ENCODE measurements at regions not wholly inside any gene's neighbourhood (a gene's known extent, or its start where the extent isn't known, plus 50 kb on each side); places are given as distances from the start of the nearest gene placed in this dataset.

GRCh38 chr2:14560716-14561115 is 71.8 kb upstream of the LRATD1 start:
- DNase-seq: no peak

DNA sequence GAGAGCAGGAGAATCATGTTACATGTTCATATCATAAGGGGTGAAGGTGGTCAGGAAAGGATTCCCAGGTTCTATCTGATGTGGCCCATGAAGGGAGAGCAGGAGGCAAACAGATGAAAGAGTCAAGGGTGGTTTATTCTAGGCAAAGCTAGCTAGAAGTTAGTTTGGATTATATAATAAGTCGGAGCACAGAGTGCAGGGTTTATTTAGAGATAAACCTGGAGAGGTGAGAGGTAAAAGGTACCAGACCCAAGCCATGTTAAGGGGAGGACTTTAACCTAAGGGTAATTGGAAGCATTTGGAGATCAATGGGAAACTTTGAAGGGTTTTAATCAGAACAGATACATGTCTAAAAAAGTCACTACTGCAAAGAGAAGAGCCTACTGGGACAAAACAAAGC is 69.2 kb upstream of the LRATD1 start:
- no peak for DNase-seq

- DNase-seq: no peak
Observed at GRCh38 chr2:14565666-14566065, 66.9 kb upstream of the LRATD1 start.

DNA sequence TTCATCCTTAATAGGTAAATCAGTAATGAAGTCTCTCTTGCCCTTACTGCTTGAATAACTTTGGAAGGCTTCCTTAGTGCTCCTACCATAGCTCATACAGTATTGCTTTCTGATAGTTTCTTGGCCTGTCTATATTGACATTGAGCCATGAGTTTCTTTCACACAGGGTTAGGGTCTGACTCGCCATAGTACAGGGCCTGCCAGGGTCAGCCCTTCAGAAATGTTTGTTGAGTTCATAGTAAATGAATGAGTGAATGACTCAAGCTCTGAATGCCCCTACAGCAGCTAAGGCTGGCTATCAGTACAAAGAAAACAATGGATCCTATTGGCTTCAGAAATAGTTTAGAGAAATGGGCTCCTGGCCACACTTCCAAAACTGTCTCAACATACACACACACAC is 65.0 kb upstream of the LRATD1 start:
- no peak for DNase-seq

DNA sequence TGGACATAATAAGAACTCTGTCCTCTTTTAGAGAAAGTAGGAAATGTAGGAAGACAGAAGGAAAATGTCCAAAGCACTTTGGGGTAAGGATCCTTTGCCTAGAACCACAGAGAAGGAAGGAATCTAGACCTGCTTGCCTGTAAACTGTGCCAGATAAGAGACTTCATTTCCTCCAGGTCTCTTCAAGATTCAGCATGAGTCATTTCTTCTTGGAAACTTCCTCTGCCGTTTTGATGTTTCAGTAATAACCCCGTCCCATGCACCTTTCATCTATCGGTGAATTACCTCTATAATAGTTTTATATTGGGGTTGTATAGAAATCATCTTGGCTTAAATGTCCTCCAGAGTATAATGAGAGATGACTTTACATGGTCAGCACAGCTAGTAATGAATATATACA is 63.2 kb upstream of the LRATD1 start:
- DNase-seq: no peak

GRCh38 chr2:14572633-14573032 is 59.9 kb upstream of the LRATD1 start:
- DNase-seq: no peak

GRCh38 chr2:14577843-14578242 is 54.7 kb upstream of the LRATD1 start:
- no peak for DNase-seq
